ENCODE measurements at regions not wholly inside any gene's neighbourhood (a gene's known extent, or its start where the extent isn't known, plus 50 kb on each side); places are given as distances from the start of the nearest gene placed in this dataset.

- ATAC-seq (ENCODE audit: insufficient number of reproducible peaks, low FRiP score, low read depth) (no peak), DNase-seq (ENCODE audit: low spot score) (no peak)
- Histone ChIP-seq H3K4me1 (ENCODE audit: control insufficient read depth in 1 of 2, low read depth in 2 of 2) (no peaks in the 10 kb centered on the region), H3K4me3 (no peak overlapping the region), H3K27ac (no peak overlapping the region), H3K36me3 (no peaks in the 10 kb centered on the region), H3K9me3 (no peaks in the 10 kb centered on the region), H3K27me3 (replicated peaks; ENCODE audit: insufficient read depth) (no peaks in the 10 kb centered on the region)
- no peak for TF ChIP-seq CTCF (IDR thresholded peaks at IDR 0.05)
Measured at GRCh38 chr13:72186730-72187422, 319.9 kb upstream of the DACH1 start.

- H3K36me3 ChIP-seq: no peaks in the 10 kb centered on the region
- no peaks in the 10 kb centered on the region for H3K9me3 ChIP-seq
- no peaks in the 10 kb centered on the region for H3K27me3 ChIP-seq (replicated peaks; ENCODE audit: insufficient read depth)
- no peaks in the 10 kb centered on the region for H3K4me1 ChIP-seq (ENCODE audit: control insufficient read depth in 1 of 2, low read depth in 2 of 2)
- no peak for DNase-seq (ENCODE audit: low spot score)
- ATAC-seq (ENCODE audit: insufficient number of reproducible peaks, low FRiP score, low read depth): no peak
- no peak for TF ChIP-seq CTCF (IDR thresholded peaks at IDR 0.05)
- no peak overlapping the region for H3K4me3 ChIP-seq
- no peak overlapping the region for H3K27ac ChIP-seq
Measured at GRCh38 chr13:72185776-72186175, 318.8 kb upstream of the DACH1 start.

DNA sequence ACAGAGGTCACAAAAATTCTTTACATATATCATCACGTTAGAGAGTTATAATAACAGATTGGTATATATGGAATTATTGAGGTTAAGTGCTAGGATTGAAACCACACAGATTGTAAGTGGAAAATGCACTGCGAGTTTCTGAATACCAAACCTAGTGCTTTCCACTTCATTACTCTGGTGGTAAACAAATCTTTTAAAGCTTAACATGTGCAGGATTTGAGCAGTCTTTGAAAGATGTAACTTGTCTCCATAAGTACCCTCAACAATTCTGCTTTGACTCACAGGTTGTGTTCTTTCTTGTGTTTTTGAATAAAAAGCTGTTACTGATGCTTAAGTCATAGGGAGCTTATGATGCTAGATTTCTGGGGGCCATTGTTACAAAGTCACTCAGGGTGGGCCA is 314.7 kb upstream of the DACH1 start:
- Histone ChIP-seq H3K4me1 (ENCODE audit: control insufficient read depth in 1 of 2, low read depth in 2 of 2) (no peaks in the 10 kb centered on the region), H3K27me3 (replicated peaks; ENCODE audit: insufficient read depth) (no peaks in the 10 kb centered on the region), H3K4me3 (no peak overlapping the region), H3K9me3 (no peaks in the 10 kb centered on the region), H3K27ac (no peak overlapping the region), H3K36me3 (no peaks in the 10 kb centered on the region)
- no peak for TF ChIP-seq CTCF (IDR thresholded peaks at IDR 0.05)
- DNase-seq (ENCODE audit: low spot score) (no peak), ATAC-seq (ENCODE audit: insufficient number of reproducible peaks, low FRiP score, low read depth) (no peak)

- H3K27me3 ChIP-seq (replicated peaks; ENCODE audit: insufficient read depth): no peaks in the 10 kb centered on the region
- DNase-seq (ENCODE audit: low spot score): no peak
- no peak for ATAC-seq (ENCODE audit: insufficient number of reproducible peaks, low FRiP score, low read depth)
Measured at GRCh38 chr13:72180253-72180952, 313.4 kb upstream of the DACH1 start.

More at GRCh38 chr13:72180253-72180952, 313.4 kb upstream of the DACH1 start:
- no peak overlapping the region for H3K4me3 ChIP-seq
- H3K27ac ChIP-seq: no peak overlapping the region
- no peaks in the 10 kb centered on the region for H3K9me3 ChIP-seq
- H3K4me1 ChIP-seq (ENCODE audit: control insufficient read depth in 1 of 2, low read depth in 2 of 2): no peaks in the 10 kb centered on the region
- TF ChIP-seq CTCF (IDR thresholded peaks at IDR 0.05): no peak
- H3K36me3 ChIP-seq: no peaks in the 10 kb centered on the region
